ENCODE measurements at regions not wholly inside any gene's neighbourhood (a gene's known extent, or its start where the extent isn't known, plus 50 kb on each side); places are given as distances from the start of the nearest gene placed in this dataset.
"Not testable (repeated sequence)": the region's sequence is repeated elsewhere in the genome, so short reads cannot be mapped to it uniquely, and the experiment has no call there.

- Histone ChIP-seq H3K4me3 (no peak overlapping the region), H3K9me3 (no peaks in the 10 kb centered on the region), H3K4me1 (no peaks in the 10 kb centered on the region), H3K36me3 (replicated peaks) (no peaks in the 10 kb centered on the region), H3K27me3 (ENCODE audit: low read depth) (no peaks in the 10 kb centered on the region)
- no peak for DNase-seq (ENCODE audit: low spot score in 2 of 2)
- in situ Hi-C loops (cut with MboI; ENCODE audit: low sequenced_read_pairs), result no loop called here
Measured at GRCh38 chr11:42840860-42841259, 470.9 kb upstream of the API5 start.

GRCh38 chr11:42841556-42841955, 470.2 kb upstream of the API5 start:
- H3K9me3 ChIP-seq, result no peaks in the 10 kb centered on the region
- no peak overlapping the region for H3K4me3 ChIP-seq
- DNase-seq (ENCODE audit: low spot score in 2 of 2), result peak in 1 of 2 experiments; percentile 2
- in situ Hi-C loops (cut with MboI; ENCODE audit: low sequenced_read_pairs), result no loop called here
- H3K4me1 ChIP-seq, result no peaks in the 10 kb centered on the region
- H3K27me3 ChIP-seq (ENCODE audit: low read depth), result no peaks in the 10 kb centered on the region
- H3K36me3 ChIP-seq (replicated peaks), result no peaks in the 10 kb centered on the region

DNA sequence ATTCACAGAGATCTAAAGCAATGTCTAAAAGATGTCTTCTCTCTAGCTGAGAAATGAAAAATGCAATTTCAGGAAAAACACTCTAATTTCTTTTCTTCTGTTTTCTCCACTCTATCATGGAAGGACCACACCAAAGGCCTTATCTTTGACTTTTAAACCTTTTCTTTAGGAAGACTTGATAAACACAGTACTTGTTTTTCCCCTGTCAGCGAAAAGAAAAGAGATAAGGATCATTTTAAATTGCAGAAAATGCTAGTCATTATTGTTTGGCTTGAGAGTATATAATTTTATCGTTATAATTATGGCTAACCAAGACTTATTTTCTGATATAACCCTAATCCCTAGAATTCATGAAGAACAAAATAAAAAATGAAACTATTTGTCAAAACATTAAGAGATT, 462.4 kb upstream of the API5 start:
- Histone ChIP-seq H3K4me1 (no peaks in the 10 kb centered on the region), H3K9me3 (no peaks in the 10 kb centered on the region), H3K36me3 (replicated peaks) (no peaks in the 10 kb centered on the region), H3K4me3 (no peak overlapping the region), H3K27me3 (ENCODE audit: low read depth) (no peaks in the 10 kb centered on the region)
- DNase-seq (ENCODE audit: low spot score in 2 of 2), result no peak
- in situ Hi-C loops (cut with MboI; ENCODE audit: low sequenced_read_pairs), result no loop called here

DNA sequence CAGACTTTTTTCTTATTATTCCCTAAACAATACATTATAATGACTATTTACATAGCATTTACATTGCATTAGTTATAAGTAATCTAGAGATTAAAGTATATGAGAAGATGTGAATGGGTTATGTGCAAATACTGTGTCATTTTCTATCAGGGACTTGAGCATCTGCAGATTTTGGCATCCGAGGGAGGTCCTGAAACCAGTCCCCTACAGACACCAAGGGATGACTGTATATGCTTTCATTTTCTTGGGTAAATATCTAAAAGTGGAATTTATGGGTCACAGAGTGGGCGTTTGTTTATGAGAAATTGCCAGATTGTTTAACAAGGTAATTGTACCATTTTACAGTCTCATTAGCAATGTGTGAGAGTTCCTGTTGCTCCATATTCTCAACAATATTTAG, 454.5 kb upstream of the API5 start:
- no peak for DNase-seq (ENCODE audit: low spot score in 2 of 2)
- in situ Hi-C loops (cut with MboI; ENCODE audit: low sequenced_read_pairs), result no loop called here
- Histone ChIP-seq H3K27me3 (ENCODE audit: low read depth) (no peaks in the 10 kb centered on the region), H3K36me3 (replicated peaks) (no peaks in the 10 kb centered on the region), H3K4me1 (no peaks in the 10 kb centered on the region), H3K4me3 (no peak overlapping the region), H3K9me3 (no peaks in the 10 kb centered on the region)

- in situ Hi-C loops (cut with MboI; ENCODE audit: low sequenced_read_pairs), result no loop called here
Measured at GRCh38 chr11:42870480-42870879, 441.3 kb upstream of the API5 start.

DNA sequence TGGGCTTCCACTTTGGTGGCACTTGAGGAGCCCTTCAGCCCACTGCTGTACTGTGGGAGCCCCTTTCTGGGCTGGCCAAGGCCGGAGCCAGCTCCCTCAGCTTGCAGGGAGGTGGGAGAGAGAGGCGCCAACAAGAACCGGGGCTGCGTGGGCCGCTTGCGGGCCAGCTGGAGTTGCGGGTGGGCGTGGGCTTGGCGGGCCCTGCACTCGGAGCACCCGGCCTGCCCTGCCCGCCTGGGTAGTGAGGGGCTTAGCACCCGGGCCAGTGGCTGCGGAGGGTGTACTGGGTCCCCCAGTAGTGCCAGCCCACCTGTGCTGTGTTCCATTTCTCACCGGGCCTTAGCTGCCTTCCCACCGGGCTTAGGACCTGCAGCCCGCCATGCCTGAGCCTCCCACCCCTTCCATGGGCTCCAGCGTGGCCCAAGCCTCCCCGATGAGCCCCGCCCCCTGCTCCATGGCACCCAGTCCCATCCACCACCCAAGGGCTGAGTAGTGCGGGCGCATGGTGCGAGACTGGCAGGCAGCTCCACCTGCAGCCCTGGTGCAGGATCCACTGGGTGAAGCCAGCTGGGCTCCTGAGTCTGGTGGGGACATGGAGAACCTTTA, 437.9 kb upstream of the API5 start:
- in situ Hi-C loops (cut with MboI; ENCODE audit: low sequenced_read_pairs), result not testable (repeated sequence)

More at GRCh38 chr11:42870480-42870879, 441.3 kb upstream of the API5 start:
- Histone ChIP-seq H3K9me3 (no peaks in the 10 kb centered on the region), H3K36me3 (replicated peaks) (no peaks in the 10 kb centered on the region), H3K4me1 (no peaks in the 10 kb centered on the region), H3K4me3 (no peak overlapping the region), H3K27me3 (ENCODE audit: low read depth) (no peaks in the 10 kb centered on the region)
- no peak for DNase-seq (ENCODE audit: low spot score in 2 of 2)

GRCh38 chr11:42881335-42881734, 430.5 kb upstream of the API5 start:
- H3K4me3 ChIP-seq; H3K36me3 ChIP-seq (replicated peaks); H3K4me1 ChIP-seq; DNase-seq (ENCODE audit: low spot score in 2 of 2); H3K9me3 ChIP-seq; in situ Hi-C loops (cut with MboI; ENCODE audit: low sequenced_read_pairs); H3K27me3 ChIP-seq (ENCODE audit: low read depth): not testable (repeated sequence)

More for the DNA sequence above, 437.9 kb upstream of the API5 start:
- not testable (repeated sequence) for DNase-seq (ENCODE audit: low spot score in 2 of 2); H3K9me3 ChIP-seq; H3K4me3 ChIP-seq; H3K36me3 ChIP-seq (replicated peaks); H3K4me1 ChIP-seq; H3K27me3 ChIP-seq (ENCODE audit: low read depth)

DNA sequence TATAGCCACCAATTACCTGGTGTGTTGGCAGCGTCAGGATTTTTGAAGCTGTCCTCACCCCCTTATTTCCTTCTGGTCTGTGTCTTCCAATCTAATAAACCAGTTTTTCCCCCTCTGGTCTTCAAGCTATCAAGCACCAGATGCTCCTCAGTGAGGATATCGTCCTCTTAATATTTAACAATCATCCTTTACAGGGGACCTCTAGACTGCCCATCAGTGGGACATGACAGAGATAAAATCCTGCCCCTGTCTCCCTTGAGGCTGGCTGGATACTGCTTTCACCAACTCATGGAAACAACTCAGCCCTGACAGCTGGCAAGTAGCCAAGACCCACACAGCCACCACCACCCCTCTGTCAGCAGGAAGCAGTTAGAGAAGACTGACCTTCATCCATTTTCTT, 421.0 kb upstream of the API5 start:
- no peak for DNase-seq (ENCODE audit: low spot score in 2 of 2)
- in situ Hi-C loops (cut with MboI; ENCODE audit: low sequenced_read_pairs), result no loop called here
- Histone ChIP-seq H3K9me3 (no peaks in the 10 kb centered on the region), H3K36me3 (replicated peaks) (no peaks in the 10 kb centered on the region), H3K4me1 (no peaks in the 10 kb centered on the region), H3K4me3 (no peak overlapping the region), H3K27me3 (ENCODE audit: low read depth) (no peaks in the 10 kb centered on the region)

GRCh38 chr11:42901084-42901483, 410.7 kb upstream of the API5 start:
- no peak overlapping the region for H3K4me3 ChIP-seq
- H3K36me3 ChIP-seq (replicated peaks), result no peaks in the 10 kb centered on the region
- H3K27me3 ChIP-seq (ENCODE audit: low read depth), result no peaks in the 10 kb centered on the region
- in situ Hi-C loops (cut with MboI; ENCODE audit: low sequenced_read_pairs), result no loop called here
- H3K4me1 ChIP-seq, result no peaks in the 10 kb centered on the region
- no peak for DNase-seq (ENCODE audit: low spot score in 2 of 2)
- no peaks in the 10 kb centered on the region for H3K9me3 ChIP-seq

GRCh38 chr11:42906226-42906625, 405.6 kb upstream of the API5 start:
- no peak for DNase-seq (ENCODE audit: low spot score in 2 of 2)
- Histone ChIP-seq H3K9me3 (no peaks in the 10 kb centered on the region), H3K36me3 (replicated peaks) (no peaks in the 10 kb centered on the region), H3K4me1 (no peaks in the 10 kb centered on the region), H3K4me3 (no peak overlapping the region), H3K27me3 (ENCODE audit: low read depth) (no peaks in the 10 kb centered on the region)
- in situ Hi-C loops (cut with MboI; ENCODE audit: low sequenced_read_pairs), result no loop called here

GRCh38 chr11:42913731-42914130, 398.1 kb upstream of the API5 start:
- in situ Hi-C loops (cut with MboI; ENCODE audit: low sequenced_read_pairs), result no loop called here
- Histone ChIP-seq H3K27me3 (ENCODE audit: low read depth) (no peaks in the 10 kb centered on the region), H3K9me3 (no peaks in the 10 kb centered on the region), H3K4me3 (no peak overlapping the region), H3K36me3 (replicated peaks) (no peaks in the 10 kb centered on the region), H3K4me1 (no peaks in the 10 kb centered on the region)
- DNase-seq (ENCODE audit: low spot score in 2 of 2), result no peak

DNA sequence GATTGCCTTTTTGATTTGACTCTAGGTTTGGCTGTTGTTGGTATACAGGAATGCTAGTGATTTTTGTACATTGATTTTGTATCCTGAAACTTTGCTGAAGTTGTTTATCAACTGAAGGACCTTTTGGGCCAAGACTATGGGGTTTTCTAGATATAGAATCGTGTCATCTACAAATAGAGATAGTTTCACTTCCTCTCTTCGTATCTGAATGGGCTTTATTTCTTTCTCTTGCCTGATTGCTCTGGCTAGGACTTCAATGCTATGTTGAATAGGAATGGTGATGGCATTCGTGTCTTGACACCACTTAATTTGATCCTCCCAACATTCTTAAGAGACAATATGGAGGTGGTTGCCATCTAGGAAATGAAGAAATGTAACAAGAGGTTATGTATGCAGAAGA, 388.1 kb upstream of the API5 start:
- no peak for DNase-seq (ENCODE audit: low spot score in 2 of 2)
- in situ Hi-C loops (cut with MboI; ENCODE audit: low sequenced_read_pairs), result no loop called here
- H3K4me3 ChIP-seq, result no peak overlapping the region
- no peaks in the 10 kb centered on the region for H3K9me3 ChIP-seq
- H3K36me3 ChIP-seq (replicated peaks), result no peaks in the 10 kb centered on the region
- H3K4me1 ChIP-seq, result no peaks in the 10 kb centered on the region
- no peaks in the 10 kb centered on the region for H3K27me3 ChIP-seq (ENCODE audit: low read depth)

DNA sequence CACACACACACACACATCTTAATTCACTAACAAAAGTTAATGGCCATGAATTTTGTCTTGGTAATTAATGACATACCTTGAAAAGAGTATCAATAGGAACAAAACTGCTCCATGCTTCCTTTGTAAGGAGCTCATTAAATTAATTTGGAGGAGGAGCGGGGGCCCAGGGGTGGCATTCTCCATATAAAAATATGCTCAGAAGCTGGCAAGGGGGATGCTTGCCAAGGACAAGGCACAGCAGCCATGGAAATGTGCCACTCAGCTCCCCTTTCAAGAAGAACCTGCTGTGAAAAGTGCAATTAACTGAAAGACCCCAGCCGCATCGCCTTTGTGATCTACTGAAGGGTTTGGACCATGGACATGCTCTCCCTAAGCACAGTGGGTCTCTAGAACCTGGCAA, 385.9 kb upstream of the API5 start:
- H3K4me1 ChIP-seq, result no peaks in the 10 kb centered on the region
- no peaks in the 10 kb centered on the region for H3K27me3 ChIP-seq (ENCODE audit: low read depth)
- no peak for DNase-seq (ENCODE audit: low spot score in 2 of 2)
- H3K36me3 ChIP-seq (replicated peaks), result no peaks in the 10 kb centered on the region
- in situ Hi-C loops (cut with MboI; ENCODE audit: low sequenced_read_pairs), result no loop called here
- H3K9me3 ChIP-seq, result no peaks in the 10 kb centered on the region
- no peak overlapping the region for H3K4me3 ChIP-seq

DNA sequence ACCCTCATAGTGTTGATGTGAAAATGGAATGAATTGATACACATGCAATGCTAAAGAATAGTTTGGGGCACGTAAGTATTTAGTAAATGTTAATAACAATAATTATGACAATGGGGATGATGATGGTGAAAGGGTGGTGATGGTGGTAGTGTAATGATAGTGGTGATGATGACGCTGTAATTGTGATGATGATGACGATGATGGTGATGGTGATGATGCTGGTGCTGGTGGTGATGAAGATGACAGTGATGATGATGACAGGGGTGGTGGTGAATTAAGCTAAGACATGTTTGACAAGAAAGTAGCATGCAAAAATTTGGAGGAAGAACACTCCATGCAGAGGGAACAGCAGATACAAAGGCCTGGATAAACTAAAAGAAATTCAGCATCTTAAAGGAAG, 364.4 kb upstream of the API5 start:
- no peaks in the 10 kb centered on the region for H3K36me3 ChIP-seq (replicated peaks)
- no peak overlapping the region for H3K4me3 ChIP-seq
- no peaks in the 10 kb centered on the region for H3K27me3 ChIP-seq (ENCODE audit: low read depth)
- H3K9me3 ChIP-seq, result no peaks in the 10 kb centered on the region
- in situ Hi-C loops (cut with MboI; ENCODE audit: low sequenced_read_pairs), result no loop called here
- no peak for DNase-seq (ENCODE audit: low spot score in 2 of 2)
- no peaks in the 10 kb centered on the region for H3K4me1 ChIP-seq

- in situ Hi-C loops (cut with MboI; ENCODE audit: low sequenced_read_pairs), result not testable (repeated sequence)
Measured at GRCh38 chr11:42949738-42950376, 361.9 kb upstream of the API5 start.

More at GRCh38 chr11:42949738-42950376, 361.9 kb upstream of the API5 start:
- not testable (repeated sequence) for H3K4me1 ChIP-seq; H3K9me3 ChIP-seq; H3K4me3 ChIP-seq; H3K27me3 ChIP-seq (ENCODE audit: low read depth); H3K36me3 ChIP-seq (replicated peaks); DNase-seq (ENCODE audit: low spot score in 2 of 2)
